HG02852 (cell line): ENCODE measurements at regions not wholly inside any gene's neighbourhood (a gene's known extent, or its start where the extent isn't known, plus 50 kb on each side); places are given as distances from the start of the nearest gene placed in this dataset.

Experiments
- ATAC-seq: cut with Tn5 transposase; IDR thresholded peaks from one replicate; pipeline ENCODE4 v1.9.1; 2021; ENCODE audit warnings: mild to moderate bottlenecking, moderate library complexity; ENCODE audit not compliant: unreplicated experiment

GRCh38 chr5:106739127-106739526 lies 931.6 kb downstream of the EFNA5 start:
- ATAC-seq = no peak

GRCh38 chr5:106737111-106737510 lies 933.6 kb downstream of the EFNA5 start:
- no peak for ATAC-seq

- no peak for ATAC-seq
Observed at GRCh38 chr5:106732624-106733023, 938.1 kb downstream of the EFNA5 start.

GRCh38 chr5:106730912-106731311 lies 939.8 kb downstream of the EFNA5 start:
- no peak for ATAC-seq

GRCh38 chr5:106730506-106730905 lies 940.2 kb downstream of the EFNA5 start:
- ATAC-seq = no peak

- ATAC-seq = no peak
Observed at GRCh38 chr5:106728208-106728607, 942.5 kb downstream of the EFNA5 start.

- no peak for ATAC-seq
Observed at GRCh38 chr5:106727071-106727470, 943.7 kb downstream of the EFNA5 start.

GRCh38 chr5:106720367-106720766 lies 950.4 kb downstream of the EFNA5 start:
- no peak for ATAC-seq

GRCh38 chr5:106699796-106700195 lies 970.9 kb downstream of the EFNA5 start:
- ATAC-seq = no peak

GRCh38 chr5:106699198-106699597 lies 971.5 kb downstream of the EFNA5 start:
- no peak for ATAC-seq

- no peak for ATAC-seq
Observed at GRCh38 chr5:106698169-106698568, 972.6 kb downstream of the EFNA5 start.

- ATAC-seq = no peak
Observed at GRCh38 chr5:106691701-106692100, 979.0 kb downstream of the EFNA5 start.

GRCh38 chr5:106690585-106690984 lies 980.2 kb downstream of the EFNA5 start:
- ATAC-seq = no peak

- peak; percentile 84 for ATAC-seq
Observed at GRCh38 chr5:106680330-106680729, 990.4 kb downstream of the EFNA5 start.

GRCh38 chr5:106677057-106677456 lies 993.7 kb downstream of the EFNA5 start:
- ATAC-seq = no peak

- ATAC-seq = no peak
Observed at GRCh38 chr5:106675687-106676086, 995.0 kb downstream of the EFNA5 start.

- no peak for ATAC-seq
Observed at GRCh38 chr5:106673941-106674340, 996.8 kb downstream of the EFNA5 start.

- no peak for ATAC-seq
Observed at GRCh38 chr5:106661866-106662265, 1008.9 kb downstream of the EFNA5 start.

- no peak for ATAC-seq
Observed at GRCh38 chr5:106660681-106661080, 1010.1 kb downstream of the EFNA5 start.

GRCh38 chr5:106658150-106658549 lies 1012.6 kb downstream of the EFNA5 start:
- ATAC-seq = no peak

GRCh38 chr5:106656821-106657220 lies 1013.9 kb downstream of the EFNA5 start:
- ATAC-seq = no peak

GRCh38 chr5:106649031-106649430 lies 1021.7 kb downstream of the EFNA5 start:
- ATAC-seq = no peak

- no peak for ATAC-seq
Observed at GRCh38 chr5:106648401-106648800, 1022.3 kb downstream of the EFNA5 start.

GRCh38 chr5:106646106-106646505 lies 1024.6 kb downstream of the EFNA5 start:
- ATAC-seq = no peak
